Esophagus muscularis mucosa (tissue), 4 donors: ENCODE measurements at regions not wholly inside any gene's neighbourhood (a gene's known extent, or its start where the extent isn't known, plus 50 kb on each side); places are given as distances from the start of the nearest gene placed in this dataset.
"Not testable (repeated sequence)": the region's sequence is repeated elsewhere in the genome, so short reads cannot be mapped to it uniquely, and the experiment has no call there.

Source experiments
- DNase-seq: peaks from one replicate; pipeline ENCODE4 v3.0.0-alpha.2; 2017; ENCODE audit errors: extremely low spot score
- H3K27ac ChIP-seq, 4 donors: fragments of 200-600 bp; sonication (generic); replicated peaks in 1 of 4; 1 replicate in 3 of 4; 2 replicates in 1 of 4; pipeline ENCODE4 v1.5.1; 2016 to 2019; ENCODE audit warnings: mild to moderate bottlenecking in 1 of 4
- H3K27me3 ChIP-seq, 4 donors: fragments of 200-600 bp; sonication (generic); one replicate each; pipeline versions ENCODE4 v1.5.1 to v1.6.0; 2016 to 2019
- H3K36me3 ChIP-seq, 4 donors: fragments of 200-600 bp; sonication (generic); one replicate each; pipeline ENCODE4 v1.5.1; 2016 to 2019
- H3K4me1 ChIP-seq, 4 donors: fragments of 200-600 bp; sonication (generic); one replicate each; pipeline ENCODE4 v1.5.1; 2016 to 2019
- H3K4me3 ChIP-seq, 4 donors: fragments of 200-600 bp; sonication (generic); 1 replicate in 2 of 4; 2 replicates in 2 of 4; pipeline ENCODE4 v1.5.1; 2016 to 2019; ENCODE audit warnings: mild to moderate bottlenecking in 4 of 4, moderate library complexity in 1 of 4
- H3K9me3 ChIP-seq, 4 donors: fragments of 200-600 bp; sonication (generic); 1 replicate in 3 of 4; 2 replicates in 1 of 4; pipeline ENCODE4 v1.5.1; 2016 to 2019
- CTCF ChIP-seq, 3 experiments: fragments of 200-600 bp in 2 of 3; fragments of 450-650 bp in 1 of 3; sonication (generic) in 2 of 3; IDR thresholded peaks; one replicate each; pipeline ENCODE4 v1.5.1; 2017 to 2019; ENCODE audit warnings: antibody characterized with exemption in 3 of 3, mild to moderate bottlenecking in 2 of 3, moderate library complexity in 1 of 3
- EP300 ChIP-seq: sonication (generic); formaldehyde crosslinking; IDR thresholded peaks from one replicate; pipeline ENCODE4 v1.6.1; 2017; ENCODE audit warnings: antibody characterized with exemption
- POLR2A ChIP-seq: fragments of 450-650 bp; IDR thresholded peaks from one replicate; pipeline ENCODE4 v1.6.1; 2017; ENCODE audit warnings: antibody characterized with exemption, moderate library complexity, mild to moderate bottlenecking, low read depth
- POLR2AphosphoS5 ChIP-seq, 2 donors: sonication (generic); formaldehyde crosslinking; IDR thresholded peaks; one replicate each; pipeline ENCODE4 v1.6.1; 2017; ENCODE audit warnings: antibody characterized with exemption in 2 of 2
- WGBS: methylation state at CpG from one replicate; pipeline ENCODE4 v1.1.5; 2018; 5-methylcytosine and 5-hydroxymethylcytosine counted together
- intact Hi-C: fragments of 100-400 bp; cut with DNase I; formaldehyde crosslinking; loops from one replicate; pipeline ENCODE4 v1.15.1; 2023

- Histone ChIP-seq H3K36me3 (no peaks in the 10 kb centered on the region), H3K4me1 (no peaks in the 10 kb centered on the region), H3K4me3 (no peak overlapping the region), H3K27ac (no peak overlapping the region), H3K9me3 (no peaks in the 10 kb centered on the region), H3K27me3 (no peaks in the 10 kb centered on the region)
- intact Hi-C loops: no loop called here
- DNase-seq: no peak
- no peak for TF ChIP-seq POLR2A
- TF ChIP-seq CTCF (IDR thresholded peaks at IDR 0.05): no peak
- no peak for TF ChIP-seq EP300
- TF ChIP-seq POLR2AphosphoS5 (IDR thresholded peaks at IDR 0.05): no peak
- 69% methylated on average over 4 of the region's 4 CpGs for WGBS
These were observed 258.0 kb upstream of the EDNRA start for GRCh38 chr4:147222906-147223305.

GRCh38 chr4:147223576-147223975, 257.3 kb upstream of the EDNRA start:
- no peak overlapping the region for H3K4me3 ChIP-seq
- intact Hi-C loops: no loop called here
- DNase-seq: no peak
- no peaks in the 10 kb centered on the region for H3K36me3 ChIP-seq
- no peaks in the 10 kb centered on the region for H3K9me3 ChIP-seq
- no peaks in the 10 kb centered on the region for H3K27me3 ChIP-seq
- no peaks in the 10 kb centered on the region for H3K4me1 ChIP-seq
- 91% methylated on average over 5 of the region's 5 CpGs for WGBS
- TF ChIP-seq CTCF (IDR thresholded peaks at IDR 0.05) (no peak), POLR2AphosphoS5 (IDR thresholded peaks at IDR 0.05) (no peak), POLR2A (no peak), EP300 (no peak)
- no peak overlapping the region for H3K27ac ChIP-seq

DNA sequence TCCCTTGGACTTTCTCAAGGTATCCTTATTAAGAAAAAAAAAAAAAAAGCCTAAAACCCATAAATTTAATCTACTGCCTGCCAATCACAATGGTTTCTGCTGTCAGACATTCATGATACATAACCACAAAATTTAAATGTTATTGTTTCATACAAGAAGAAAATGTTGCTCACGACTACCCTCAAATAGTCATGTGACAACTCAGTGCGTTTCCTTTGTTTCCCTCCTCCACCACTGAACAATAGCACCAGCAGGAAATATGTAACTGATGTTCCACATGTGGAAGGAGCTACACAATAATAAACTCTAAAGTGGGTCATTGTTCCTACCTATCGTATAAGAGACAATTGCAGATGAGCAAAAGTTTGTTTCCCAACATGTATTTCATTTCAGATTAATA, 244.1 kb upstream of the EDNRA start:
- Histone ChIP-seq H3K27ac (no peak overlapping the region), H3K27me3 (no peaks in the 10 kb centered on the region), H3K9me3 (no peaks in the 10 kb centered on the region), H3K36me3 (no peaks in the 10 kb centered on the region), H3K4me3 (no peak overlapping the region), H3K4me1 (no peaks in the 10 kb centered on the region)
- no peak for TF ChIP-seq POLR2AphosphoS5 (IDR thresholded peaks at IDR 0.05)
- TF ChIP-seq CTCF (IDR thresholded peaks at IDR 0.05): no peak
- TF ChIP-seq POLR2A: no peak
- no peak for TF ChIP-seq EP300
- WGBS: 66% methylated on average over 3 of the region's 3 CpGs
- no peak for DNase-seq
- intact Hi-C loops: no loop called here

- 0% methylated on average over 1 of the region's 1 CpG for WGBS
- Histone ChIP-seq H3K9me3 (no peaks in the 10 kb centered on the region), H3K36me3 (no peaks in the 10 kb centered on the region), H3K27me3 (no peaks in the 10 kb centered on the region), H3K4me3 (no peak overlapping the region), H3K4me1 (no peaks in the 10 kb centered on the region), H3K27ac (no peak overlapping the region)
- DNase-seq: no peak
- intact Hi-C loops: no loop called here
- TF ChIP-seq POLR2AphosphoS5 (IDR thresholded peaks at IDR 0.05): no peak
These were observed 236.1 kb upstream of the EDNRA start for GRCh38 chr4:147244786-147245185.

DNA sequence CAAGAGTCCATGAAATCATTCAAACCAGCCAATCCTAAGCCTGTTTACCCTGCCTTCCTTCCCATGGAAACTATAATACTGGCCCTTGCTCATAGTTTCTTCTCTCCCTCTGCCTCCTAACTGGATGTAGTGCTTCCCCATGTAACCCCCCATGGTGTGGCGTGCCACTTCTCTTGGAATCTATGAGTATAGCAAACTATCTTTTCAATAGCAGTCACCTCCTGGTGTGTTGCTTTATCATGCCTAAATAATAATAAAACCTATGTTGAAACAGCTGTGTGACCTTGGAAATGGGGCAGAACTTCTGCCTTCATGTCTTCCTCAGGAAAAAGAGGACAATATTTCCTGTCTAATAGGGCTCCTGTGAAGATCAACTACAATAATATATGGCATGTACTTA, 234.8 kb upstream of the EDNRA start:
- H3K9me3 ChIP-seq: no peaks in the 10 kb centered on the region
- H3K36me3 ChIP-seq: no peaks in the 10 kb centered on the region
- no peak for DNase-seq
- no peaks in the 10 kb centered on the region for H3K4me1 ChIP-seq
- H3K27ac ChIP-seq: no peak overlapping the region
- H3K27me3 ChIP-seq: no peaks in the 10 kb centered on the region
- TF ChIP-seq EP300: no peak
- no peak for TF ChIP-seq POLR2A
- H3K4me3 ChIP-seq: no peak overlapping the region
- WGBS: 89% methylated on average over 1 of the region's 1 CpG
- intact Hi-C loops: no loop called here

GRCh38 chr4:147246528-147246927, 234.4 kb upstream of the EDNRA start:
- H3K4me3 ChIP-seq, H3K9me3 ChIP-seq, H3K27ac ChIP-seq, H3K27me3 ChIP-seq, H3K36me3 ChIP-seq, intact Hi-C loops, DNase-seq, H3K4me1 ChIP-seq: not testable (repeated sequence)
- 86% methylated on average over 2 of the region's 2 CpGs for WGBS
